Liver (tissue), 8 donors: ENCODE measurements at regions not wholly inside any gene's neighbourhood (a gene's known extent, or its start where the extent isn't known, plus 50 kb on each side); places are given as distances from the start of the nearest gene placed in this dataset.

Source experiments
- DNase-seq: peaks from one replicate; pipeline ENCODE4 v3.0.0-alpha.2; 2017; ENCODE audit warnings: low spot score
- H3K27ac ChIP-seq, 2 donors: one replicate each; pipeline ENCODE4 v1.7.0; 2013; ENCODE audit warnings: inconsistent platforms in 2 of 2, low read length in 2 of 2, control low read depth in 1 of 2, low read depth in 1 of 2, mild to moderate bottlenecking in 1 of 2
- H3K27me3 ChIP-seq, 4 donors: one replicate each; pipeline versions ENCODE4 v1.6.1 to v1.7.0; 2013; ENCODE audit warnings: low read length in 3 of 4, inconsistent platforms in 1 of 4, mild to moderate bottlenecking in 1 of 4, moderate library complexity in 1 of 4; ENCODE audit not compliant: control insufficient read depth in 4 of 4, insufficient read depth in 4 of 4
- H3K36me3 ChIP-seq, 4 donors: one replicate each; pipeline versions ENCODE4 v1.6.1 to v1.7.0; 2013; ENCODE audit warnings: low read length in 3 of 4, mild to moderate bottlenecking in 3 of 4, low read depth in 1 of 4, moderate library complexity in 1 of 4; ENCODE audit not compliant: control insufficient read depth in 4 of 4, insufficient read depth in 3 of 4
- H3K4me1 ChIP-seq, 4 donors: one replicate each; pipeline versions ENCODE4 v1.6.1 to v1.7.0; 2013; ENCODE audit warnings: low read length in 3 of 4, mild to moderate bottlenecking in 3 of 4, moderate library complexity in 1 of 4; ENCODE audit not compliant: control insufficient read depth in 4 of 4, insufficient read depth in 4 of 4
- H3K4me3 ChIP-seq, 3 donors: one replicate each; pipeline versions ENCODE4 v1.6.1 to v1.7.0; 2013; ENCODE audit warnings: low read length in 3 of 3, control low read depth in 1 of 3, low read depth in 1 of 3, mild to moderate bottlenecking in 1 of 3
- H3K9ac ChIP-seq, 2 donors: one replicate each; pipeline ENCODE4 v1.7.0; 2013; ENCODE audit warnings: low read length in 2 of 2, mild to moderate bottlenecking in 2 of 2, moderate library complexity in 2 of 2, control low read depth in 1 of 2, low read depth in 1 of 2
- H3K9me3 ChIP-seq, 4 donors: one replicate each; pipeline versions ENCODE4 v1.6.1 to v1.7.0; 2013; ENCODE audit warnings: low read length in 3 of 4; ENCODE audit not compliant: control insufficient read depth in 4 of 4
- ATF3 ChIP-seq: IDR thresholded peaks from 2 replicates; pipeline ENCODE4 v1.6.1; 2016; ENCODE audit warnings: antibody characterized with exemption
- CTCF ChIP-seq: fragments of 150-350 bp; IDR thresholded peaks from 2 replicates; pipeline ENCODE4 v1.5.1; 2017; ENCODE audit warnings: improper control_type of control experiment, low read depth, low read length; ENCODE audit not compliant: missing input control
- EGR1 ChIP-seq, 2 donors: IDR thresholded peaks; 2 replicates each; pipeline ENCODE4 v1.6.1; 2016 to 2018; ENCODE audit warnings: antibody characterized with exemption in 2 of 2, low read depth in 2 of 2
- FOXA2 ChIP-seq: IDR thresholded peaks from 2 replicates; pipeline ENCODE4 v1.6.1; 2016; ENCODE audit warnings: antibody characterized with exemption
- HNF4A ChIP-seq, 2 donors: conservative IDR thresholded peaks; 2 replicates each; pipeline ENCODE4 v1.6.1; 2016; ENCODE audit warnings: antibody characterized with exemption in 2 of 2, mild to moderate bottlenecking in 2 of 2
- JUND ChIP-seq, 2 donors: IDR thresholded peaks; 2 replicates each; pipeline ENCODE4 v1.6.1; 2016; ENCODE audit warnings: antibody characterized with exemption in 2 of 2
- MAX ChIP-seq: IDR thresholded peaks from 2 replicates; pipeline ENCODE4 v1.6.1; 2016; ENCODE audit warnings: antibody characterized with exemption
- NR2F2 ChIP-seq: IDR thresholded peaks from 2 replicates; pipeline ENCODE4 v1.6.1; 2016; ENCODE audit warnings: antibody characterized with exemption
- REST ChIP-seq: IDR thresholded peaks from 2 replicates; pipeline ENCODE4 v1.6.1; 2016; ENCODE audit warnings: antibody characterized with exemption, mild to moderate bottlenecking
- SP1 ChIP-seq: IDR thresholded peaks from 2 replicates; pipeline ENCODE4 v1.6.1; 2018; ENCODE audit warnings: antibody characterized with exemption, mild to moderate bottlenecking
- TAF1 ChIP-seq: conservative IDR thresholded peaks from 2 replicates; pipeline ENCODE4 v1.6.1; 2016; ENCODE audit warnings: antibody characterized with exemption, mild to moderate bottlenecking
- YY1 ChIP-seq: IDR thresholded peaks from 2 replicates; pipeline ENCODE4 v1.6.1; 2016; ENCODE audit warnings: antibody characterized with exemption, mild to moderate bottlenecking
- ZBTB33 ChIP-seq: IDR thresholded peaks from 2 replicates; pipeline ENCODE4 v1.6.1; 2016; ENCODE audit warnings: antibody characterized with exemption
- WGBS: extraction: QIAGEN DNeasy Blood & Tissue Kit; methylation state at CpG from one replicate; pipeline ENCODE4 v1.1.7; 2013; 5-methylcytosine and 5-hydroxymethylcytosine counted together
- donor health status: healthy.
- donor health status: healthy.
- donor health status: healthy.
- donor health status: healthy.
- donor health status: healthy.

- no peaks in the 10 kb centered on the region for H3K36me3 ChIP-seq
- no peak overlapping the region for H3K4me3 ChIP-seq
- TF ChIP-seq ATF3 (no peak), ZBTB33 (no peak), REST (no peak), CTCF (no peak), YY1 (no peak), SP1 (no peak), FOXA2 (no peak), MAX (no peak), TAF1 (no peak), JUND (IDR thresholded peaks at IDR 0.05) (no peak), EGR1 (IDR thresholded peaks at IDR 0.05; ENCODE audit: low read depth in 2 of 2) (no peak), HNF4A (conservative IDR thresholded peaks at IDR 0.05) (no peak)
- H3K27ac ChIP-seq = no peak overlapping the region
- H3K27me3 ChIP-seq = no peaks in the 10 kb centered on the region
- H3K9ac ChIP-seq = no peak overlapping the region
- no peaks in the 10 kb centered on the region for H3K4me1 ChIP-seq
- no peak for DNase-seq
- no peaks in the 10 kb centered on the region for H3K9me3 ChIP-seq
- WGBS = 90% methylated on average over 5 of the region's 5 CpGs
These were observed 239.0 kb downstream of the REEP3 start for GRCh38 chr10:63760034-63760707.

- no peaks in the 10 kb centered on the region for H3K36me3 ChIP-seq
- TF ChIP-seq NR2F2 (peak; percentile 46), EGR1 (IDR thresholded peaks at IDR 0.05; ENCODE audit: low read depth in 2 of 2) (no peak)
- H3K9me3 ChIP-seq = no peaks in the 10 kb centered on the region
- 85% methylated on average over 1 of the region's 1 CpG for WGBS
- H3K27ac ChIP-seq = no peak overlapping the region
- H3K9ac ChIP-seq = no peak overlapping the region
- H3K4me3 ChIP-seq = no peak overlapping the region
- no peaks in the 10 kb centered on the region for H3K27me3 ChIP-seq
- H3K4me1 ChIP-seq = no peaks in the 10 kb centered on the region
- no peak for DNase-seq
These were observed 239.5 kb downstream of the REEP3 start for GRCh38 chr10:63760708-63761047.
